OCI-M1 (cell line): ENCODE measurements at regions not wholly inside any gene's neighbourhood (a gene's known extent, or its start where the extent isn't known, plus 50 kb on each side); places are given as distances from the start of the nearest gene placed in this dataset.
A peak's percentile ranks its signal among the peaks of the same experiment; 100 is the strongest.

Experiments used
- DNase-seq: peaks from one replicate; lab custom pipeline; 2025; lab: John Stamatoyannopoulos, UW

DNA sequence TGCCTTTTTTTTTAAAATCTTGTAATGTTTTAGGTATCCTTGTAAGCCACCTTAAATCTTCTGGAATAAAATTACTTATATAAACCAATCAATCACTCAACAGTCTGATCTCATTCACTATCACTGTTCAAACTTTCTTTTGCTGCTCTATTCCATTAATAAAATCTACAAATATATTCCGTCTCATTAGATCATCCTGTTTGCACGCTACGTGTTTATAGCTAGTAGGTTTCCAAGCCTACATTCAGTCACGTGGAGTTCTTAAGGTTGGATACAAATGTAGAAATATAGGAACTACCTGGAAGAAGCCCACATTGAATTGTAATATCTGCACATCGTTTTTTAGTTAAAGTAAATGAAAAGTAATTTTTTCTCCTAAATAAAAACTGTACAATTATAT, 274.8 kb upstream of the CNTN4 start:
- no peak for DNase-seq

DNA sequence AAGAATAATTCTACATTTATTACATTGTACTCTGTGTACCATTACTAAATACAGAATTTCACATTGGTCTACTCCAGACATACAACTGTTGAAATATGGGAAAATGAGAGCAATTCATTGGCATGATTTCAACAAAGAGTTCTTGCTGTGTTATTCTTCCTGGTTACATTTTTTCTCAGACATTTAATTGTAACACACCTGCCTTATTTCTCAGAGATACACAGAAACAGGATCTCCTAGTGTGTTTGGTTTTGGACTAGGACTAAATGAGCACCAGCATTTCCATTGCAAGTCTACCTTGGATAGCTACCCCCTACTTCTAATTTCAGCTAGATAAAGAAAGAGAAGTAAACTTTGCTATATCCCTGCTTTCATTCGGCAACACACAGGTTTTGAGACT, 274.3 kb upstream of the CNTN4 start:
- no peak for DNase-seq

DNA sequence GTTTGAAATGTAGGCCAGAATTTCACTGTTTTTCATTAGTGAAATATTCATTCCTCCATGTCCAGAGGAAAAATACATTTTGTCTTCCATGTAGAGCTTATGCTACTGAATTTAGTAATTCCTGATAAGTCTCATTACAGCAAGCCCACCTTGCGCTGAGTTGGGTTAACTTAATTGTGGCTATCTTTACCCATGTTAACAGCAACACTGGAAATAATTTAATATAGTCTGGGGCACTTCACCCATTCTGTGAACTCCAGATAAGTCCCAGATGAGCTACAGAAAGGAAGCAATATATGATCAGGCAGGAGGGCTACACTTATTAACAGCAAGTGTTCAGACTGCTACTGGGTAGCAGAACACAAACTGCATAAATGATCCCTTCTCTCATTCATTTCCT, 270.1 kb upstream of the CNTN4 start:
- no peak for DNase-seq

DNA sequence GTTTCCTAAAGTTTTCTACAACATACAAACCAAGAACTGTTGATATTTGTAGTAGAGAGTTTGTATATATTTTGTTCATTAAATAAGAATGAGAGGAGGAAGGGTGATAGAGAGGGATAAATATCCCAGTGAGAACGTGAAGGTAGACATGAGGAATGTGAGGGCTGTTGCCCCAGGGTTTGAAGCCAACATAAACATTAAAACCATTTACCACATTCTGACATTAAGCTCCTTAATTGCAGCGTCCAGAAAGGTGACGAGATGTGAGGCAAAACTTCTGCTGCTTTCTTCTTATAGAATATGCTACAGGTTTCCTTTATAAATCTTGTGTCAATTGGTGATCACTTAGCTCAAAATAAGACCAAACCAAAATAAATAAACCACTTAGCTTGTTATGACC, 267.8 kb upstream of the CNTN4 start:
- no peak for DNase-seq

- DNase-seq: no peak
These were observed 266.3 kb upstream of the CNTN4 start for GRCh38 chr3:1832395-1832794.

- DNase-seq: no peak
These were observed 255.6 kb upstream of the CNTN4 start for GRCh38 chr3:1843111-1843510.

DNA sequence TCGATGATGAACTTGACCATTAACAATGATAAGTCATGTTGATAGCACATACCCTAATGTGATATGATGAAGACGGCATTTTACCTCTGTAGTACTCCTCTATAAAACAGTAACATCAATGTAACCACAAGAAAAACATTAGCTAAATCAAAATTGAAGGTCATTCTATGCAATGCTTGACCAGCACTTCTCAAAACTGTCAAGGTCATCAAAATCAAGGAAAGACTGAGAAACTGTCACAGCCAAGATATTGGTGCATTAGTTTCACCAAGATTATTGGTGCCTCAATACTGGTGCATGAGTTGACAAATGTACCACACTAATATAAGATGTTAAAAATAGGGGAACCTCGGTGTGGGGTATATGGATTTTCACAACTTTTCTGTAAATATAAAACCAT, 251.1 kb upstream of the CNTN4 start:
- DNase-seq: no peak

DNA sequence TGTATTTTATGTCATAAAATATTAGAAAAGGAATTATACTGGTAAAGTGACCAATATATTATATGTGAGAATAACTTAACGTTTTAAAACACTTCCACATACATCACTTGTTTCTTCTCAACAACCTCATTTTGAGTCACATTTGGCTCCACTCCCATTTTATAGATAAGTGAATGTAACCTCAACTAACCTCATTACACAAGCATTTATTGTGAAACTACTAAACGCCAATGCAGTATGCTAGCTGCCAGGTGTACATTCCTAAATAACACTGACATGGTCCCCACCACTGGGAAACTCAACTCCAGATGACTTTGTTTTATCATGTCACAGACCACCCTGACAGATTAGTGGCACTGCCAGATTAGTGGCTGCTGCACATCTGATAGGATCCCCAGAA, 249.7 kb upstream of the CNTN4 start:
- peak; percentile 51 for DNase-seq

DNA sequence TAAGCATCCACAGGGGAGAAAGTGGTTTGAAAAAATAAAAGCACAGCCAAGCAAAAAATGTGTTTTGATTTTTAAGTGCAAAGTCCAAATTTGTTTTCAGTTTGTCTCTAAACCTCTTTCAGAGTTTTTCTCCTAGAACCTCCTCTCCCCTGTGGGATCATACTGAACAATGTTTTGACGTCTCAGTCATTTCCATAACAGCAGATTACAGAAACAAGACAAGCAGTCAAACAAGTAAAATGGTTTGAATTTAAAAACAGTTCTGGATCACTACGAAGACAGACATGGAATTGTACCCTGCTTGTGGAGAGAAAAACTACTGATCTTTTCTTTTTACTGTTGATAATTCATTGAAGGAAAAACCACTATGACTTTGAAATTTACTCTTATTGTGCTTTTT, 245.7 kb upstream of the CNTN4 start:
- no peak for DNase-seq

- DNase-seq: no peak
These were observed 242.8 kb upstream of the CNTN4 start for GRCh38 chr3:1855841-1856240.

DNA sequence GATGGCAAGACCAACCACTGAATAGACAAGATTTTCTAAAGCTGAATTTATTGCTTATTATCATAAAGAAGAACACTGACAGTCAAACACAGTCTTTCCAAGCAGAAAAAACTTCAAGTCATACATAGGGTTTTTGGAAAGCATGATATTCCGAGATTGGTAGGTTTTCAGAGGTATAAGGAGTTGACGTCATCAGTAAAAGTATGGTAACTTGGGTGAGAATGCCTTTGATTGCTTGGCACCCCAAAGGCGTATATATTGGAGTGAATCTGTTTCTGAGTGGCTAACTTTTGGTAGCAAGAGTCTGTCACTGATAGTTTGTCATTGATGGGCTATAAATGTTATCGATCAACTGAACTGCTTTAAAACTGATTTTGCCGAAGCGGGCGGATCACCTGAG, 227.9 kb upstream of the CNTN4 start:
- no peak for DNase-seq

DNA sequence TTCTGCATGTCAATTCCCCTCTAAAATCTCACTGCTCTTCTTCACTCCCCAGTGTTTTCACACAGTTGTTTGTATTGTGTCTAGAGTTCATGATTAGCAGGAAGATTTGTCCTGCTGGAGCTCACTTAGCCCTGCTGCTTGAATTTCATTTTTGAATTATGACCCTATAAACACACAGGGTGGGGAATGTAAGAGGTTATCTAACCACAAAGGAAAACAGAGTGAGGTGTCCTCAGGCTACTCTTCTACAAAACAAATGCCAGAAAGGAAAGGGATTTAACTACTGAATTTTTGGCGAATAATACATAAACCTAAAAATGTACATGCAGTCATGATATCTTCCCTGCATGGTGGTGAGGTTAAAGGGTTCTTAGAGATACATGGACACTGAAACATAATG, 215.1 kb upstream of the CNTN4 start:
- DNase-seq: peak; percentile 28

DNA sequence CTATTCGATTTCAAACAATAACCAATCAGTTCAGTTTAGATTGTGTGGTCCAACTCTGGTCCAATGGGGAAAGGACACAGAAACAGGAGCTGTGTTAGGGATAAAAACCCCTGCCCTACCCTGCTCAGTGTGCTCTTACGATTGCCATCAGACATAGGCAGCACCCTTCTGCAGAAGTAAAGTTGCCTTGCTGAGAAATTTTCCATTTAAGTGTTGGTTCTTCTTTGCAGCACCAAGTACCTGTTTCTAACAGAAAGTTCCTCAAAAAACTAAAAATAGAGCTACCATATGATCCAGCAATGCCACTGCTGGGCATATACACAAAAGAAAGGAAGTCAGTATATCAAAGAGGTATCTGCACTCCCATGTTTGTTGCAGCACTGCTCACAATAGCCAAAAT, 206.2 kb upstream of the CNTN4 start:
- no peak for DNase-seq

DNA sequence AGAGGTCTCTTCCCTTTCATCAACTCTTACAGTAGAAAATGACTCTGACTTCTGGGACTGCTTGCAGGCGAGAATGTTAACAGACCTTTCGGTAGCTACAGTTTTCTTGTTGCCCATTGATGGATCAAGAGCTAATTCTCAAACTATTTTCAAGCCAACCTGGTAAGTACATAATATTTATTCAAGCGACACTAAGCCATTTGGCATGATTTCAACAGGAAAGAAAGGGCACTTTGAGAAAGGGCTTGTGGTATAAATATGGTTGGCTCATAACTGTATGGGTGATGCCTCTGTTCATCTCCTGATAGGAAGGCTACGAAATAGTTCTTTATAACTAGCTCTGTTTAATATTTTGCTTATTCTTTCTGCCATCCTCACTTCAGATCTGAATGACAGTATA, 196.2 kb upstream of the CNTN4 start:
- no peak for DNase-seq

DNA sequence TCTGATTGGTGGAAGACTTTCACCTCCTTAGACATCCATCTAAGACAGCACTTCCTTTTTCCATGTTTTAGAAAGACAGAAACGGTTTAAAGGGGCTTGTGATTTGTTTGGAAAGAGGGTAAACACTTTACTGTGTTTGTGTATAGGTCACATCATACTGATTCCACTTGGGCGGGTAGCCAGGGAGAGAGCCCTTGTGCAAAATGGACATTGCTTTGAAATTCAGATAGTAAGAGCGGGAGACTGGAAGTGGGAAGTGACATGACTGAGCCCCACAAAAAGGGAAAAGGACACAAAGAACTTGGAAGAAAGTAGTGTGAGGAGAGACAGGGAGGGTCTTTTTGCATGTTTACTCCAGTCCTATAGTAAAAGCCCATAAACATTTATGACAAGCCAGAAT, 195.6 kb upstream of the CNTN4 start:
- DNase-seq: no peak

DNA sequence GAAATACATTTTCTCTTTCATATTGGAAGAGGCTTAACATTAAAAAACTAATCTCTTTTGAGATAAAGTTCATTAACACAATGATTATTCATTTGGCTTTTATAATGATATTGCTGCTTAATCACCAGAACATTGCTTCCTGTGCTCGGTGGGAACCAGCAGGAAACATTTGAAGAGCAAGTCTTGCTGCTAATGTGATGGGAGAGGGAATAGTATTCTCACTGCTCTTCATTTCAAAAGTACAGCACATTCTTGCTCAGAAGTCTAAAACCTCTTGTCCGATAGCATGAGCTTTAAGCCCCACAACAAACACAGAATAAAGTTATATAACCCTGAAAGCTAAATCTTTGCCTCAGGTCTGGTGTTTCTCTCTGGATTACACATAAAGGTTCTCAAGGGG, 190.8 kb upstream of the CNTN4 start:
- no peak for DNase-seq

- no peak for DNase-seq
These were observed 189.8 kb upstream of the CNTN4 start for GRCh38 chr3:1908651-1909445.

DNA sequence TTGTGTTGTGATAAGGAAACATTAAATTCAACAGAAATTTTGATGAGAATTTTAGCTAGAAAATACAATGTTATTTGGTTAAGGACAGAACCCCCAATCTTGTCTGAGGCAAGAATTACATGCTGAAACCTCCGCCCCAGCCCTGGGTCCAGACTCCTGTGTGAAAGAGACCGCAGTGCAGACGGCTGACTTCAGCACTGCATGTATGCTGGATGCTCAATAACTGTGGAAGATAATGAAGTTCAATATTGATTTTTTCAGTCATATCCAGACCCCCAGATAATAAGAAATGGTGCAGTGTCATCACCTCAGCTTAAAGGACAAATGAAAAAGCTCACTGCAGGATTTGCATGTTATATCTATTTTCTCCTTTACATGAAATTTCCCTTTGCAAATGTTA, 188.3 kb upstream of the CNTN4 start:
- no peak for DNase-seq

DNA sequence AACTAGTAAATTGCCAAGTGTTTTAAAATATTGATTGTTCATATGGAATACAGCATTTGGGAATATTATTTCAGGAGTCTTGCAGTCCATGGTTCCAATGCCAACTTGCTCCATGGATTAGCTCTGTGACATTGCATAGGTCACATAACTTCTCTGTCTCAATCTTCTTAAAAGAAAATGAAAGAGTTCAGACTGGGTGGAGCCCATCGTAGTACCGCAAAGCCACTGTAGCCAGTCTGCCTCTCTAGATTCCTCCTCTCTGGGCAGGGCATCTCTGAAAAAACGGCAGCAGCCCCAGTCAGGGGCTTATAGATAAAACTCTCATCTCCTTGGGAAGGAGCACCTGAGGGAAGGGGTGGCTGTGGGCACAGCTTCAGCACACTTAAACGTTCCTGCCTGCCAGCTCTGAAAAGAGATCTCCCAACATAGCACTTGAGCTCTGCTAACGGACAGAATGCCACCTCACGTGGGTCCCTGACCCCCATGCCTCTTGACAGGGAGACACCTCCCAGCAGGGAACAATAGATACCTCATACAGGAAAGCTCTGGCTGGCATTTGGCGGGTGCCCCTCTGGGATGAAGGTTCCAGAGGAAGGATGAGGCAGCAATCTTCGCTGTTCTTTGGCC, 168.8 kb upstream of the CNTN4 start:
- DNase-seq: peak; percentile 42

GRCh38 chr3:1938975-1939374, 159.7 kb upstream of the CNTN4 start:
- DNase-seq: no peak

DNA sequence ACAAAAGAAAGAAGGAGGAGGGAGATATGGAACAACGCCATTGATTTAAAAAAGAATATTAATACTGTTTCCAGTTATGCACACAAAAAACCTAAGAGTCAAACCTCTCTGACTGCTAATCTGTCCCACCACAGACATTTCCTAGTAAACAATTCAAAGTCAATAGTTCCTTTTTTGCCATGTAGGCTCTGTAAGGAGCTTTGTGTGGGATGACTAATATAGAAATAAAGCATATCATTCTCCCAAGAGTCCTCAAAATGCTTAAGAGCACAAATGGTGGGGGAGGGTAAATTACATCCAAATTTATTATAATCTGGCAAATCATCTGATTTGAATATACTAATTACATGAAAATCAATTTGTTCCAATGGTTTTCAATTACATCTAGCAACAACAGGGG, 155.9 kb upstream of the CNTN4 start:
- DNase-seq: peak; percentile 76

GRCh38 chr3:1943395-1944118, 155.1 kb upstream of the CNTN4 start:
- peak; percentile 57 for DNase-seq

DNA sequence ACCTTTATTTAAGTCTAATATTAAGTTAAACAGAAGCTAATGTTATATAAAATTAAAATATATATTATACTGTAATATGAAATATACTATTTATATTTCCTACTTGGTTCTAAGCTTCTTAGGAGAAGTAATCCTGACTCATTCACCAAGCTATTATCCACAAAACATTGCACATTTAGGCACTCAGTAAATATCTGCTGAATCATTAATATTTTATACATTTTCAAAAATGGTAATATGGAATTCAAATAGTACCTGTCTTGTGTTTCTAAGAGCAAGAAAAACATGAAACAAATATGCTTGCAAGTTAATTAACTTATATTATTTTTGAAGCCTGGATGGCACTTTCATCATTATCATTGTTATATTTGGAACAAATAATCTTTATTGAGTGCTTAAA, 153.0 kb upstream of the CNTN4 start:
- no peak for DNase-seq
